ENCODE measurements at regions not wholly inside any gene's neighbourhood (a gene's known extent, or its start where the extent isn't known, plus 50 kb on each side); places are given as distances from the start of the nearest gene placed in this dataset.

DNA sequence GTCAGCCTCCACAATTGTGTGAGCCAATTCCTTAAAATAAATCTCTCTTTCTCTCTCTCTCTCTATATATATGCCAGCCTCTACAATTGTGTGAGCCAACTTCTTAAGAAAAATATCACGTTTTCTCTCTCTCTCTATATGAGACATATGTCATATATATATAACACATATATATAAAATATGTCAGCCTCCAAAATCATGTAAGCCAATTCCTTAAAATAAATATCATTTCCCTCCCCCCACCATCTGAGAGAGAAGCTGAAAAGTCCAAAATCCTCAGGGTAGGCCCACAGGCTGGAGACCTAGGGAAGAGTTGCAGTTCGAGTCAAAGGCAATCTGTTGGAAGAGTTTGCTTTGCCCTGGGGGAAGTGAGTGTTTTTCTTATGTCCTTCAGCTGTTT is 158.1 kb upstream of the RPS23 start (continued):
- TF ChIP-seq RFX5 (IDR thresholded peaks at IDR 0.05; ENCODE audit: borderline replicate concordance, low read depth, low read length) (no peak), BCL11A (IDR thresholded peaks at IDR 0.05; ENCODE audit: low read depth in 2 of 2, low read length in 2 of 2) (no peak), MAFK (IDR thresholded peaks at IDR 0.05; ENCODE audit: low read depth, low read length) (no peak)

All from H1 (cell line).